ENCODE measurements at regions not wholly inside any gene's neighbourhood (a gene's known extent, or its start where the extent isn't known, plus 50 kb on each side); places are given as distances from the start of the nearest gene placed in this dataset.

GRCh38 chr1:181142096-181142958 is 53.8 kb downstream of the IER5 start:
- peak; percentile 99 for TF ChIP-seq CTCF (IDR thresholded peaks at IDR 0.05)

DNA sequence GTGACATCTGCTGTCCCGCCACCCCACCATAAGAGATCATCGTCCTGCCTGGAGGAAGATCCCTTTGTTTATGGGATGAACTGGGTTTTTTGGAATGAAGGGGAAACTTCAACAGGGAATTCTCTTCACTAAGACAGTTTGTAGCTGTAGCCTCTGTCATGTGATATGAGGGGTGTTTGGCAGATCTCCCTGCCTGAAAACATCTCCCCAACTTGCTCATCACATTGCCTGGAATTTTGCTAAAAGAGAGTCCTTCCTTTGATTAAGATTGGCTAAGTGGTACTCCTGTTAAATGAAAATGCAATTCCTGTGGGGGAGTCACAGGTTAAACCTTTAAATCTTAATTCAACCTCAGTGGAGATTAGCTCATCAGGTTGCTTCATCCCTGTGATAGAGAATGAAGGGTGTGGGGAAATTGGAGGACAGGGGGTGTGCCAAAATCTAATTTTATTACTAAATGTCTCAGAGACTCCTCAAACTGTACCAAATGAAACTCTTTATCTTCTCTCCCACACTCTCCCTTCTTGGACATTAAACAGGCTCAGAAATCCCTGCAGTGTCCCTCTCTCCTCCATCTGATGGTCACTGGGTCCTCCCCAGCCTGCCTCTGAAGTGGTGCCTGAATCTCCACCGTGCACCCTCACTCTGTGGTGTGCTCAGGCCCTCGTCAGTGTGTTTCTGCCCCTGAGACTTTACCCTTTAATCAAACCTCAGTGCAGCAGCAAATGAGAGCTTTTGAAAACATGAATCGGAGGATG is 54.8 kb downstream of the IER5 start:
- TF ChIP-seq CTCF (IDR thresholded peaks at IDR 0.05): no peak

DNA sequence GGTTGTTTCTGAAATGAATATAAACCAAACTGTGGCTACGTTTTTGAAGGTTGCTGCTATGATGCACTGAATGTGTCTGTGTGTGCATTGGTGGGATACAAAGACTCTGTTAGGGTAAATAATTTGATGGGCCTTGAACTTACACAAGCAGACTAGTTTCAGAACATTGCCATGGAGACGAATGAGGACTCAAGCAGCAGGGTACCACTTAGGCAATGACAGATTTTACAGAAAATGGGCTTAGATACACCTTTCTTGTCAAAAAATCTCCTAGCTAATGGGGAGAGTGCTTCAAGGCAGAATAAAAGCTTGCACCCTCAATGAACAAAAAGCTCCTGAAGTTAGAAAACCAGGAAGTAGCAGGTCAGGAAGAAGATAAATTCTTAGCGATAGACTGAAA is 55.7 kb downstream of the IER5 start:
- no peak for TF ChIP-seq CTCF (IDR thresholded peaks at IDR 0.05)

DNA sequence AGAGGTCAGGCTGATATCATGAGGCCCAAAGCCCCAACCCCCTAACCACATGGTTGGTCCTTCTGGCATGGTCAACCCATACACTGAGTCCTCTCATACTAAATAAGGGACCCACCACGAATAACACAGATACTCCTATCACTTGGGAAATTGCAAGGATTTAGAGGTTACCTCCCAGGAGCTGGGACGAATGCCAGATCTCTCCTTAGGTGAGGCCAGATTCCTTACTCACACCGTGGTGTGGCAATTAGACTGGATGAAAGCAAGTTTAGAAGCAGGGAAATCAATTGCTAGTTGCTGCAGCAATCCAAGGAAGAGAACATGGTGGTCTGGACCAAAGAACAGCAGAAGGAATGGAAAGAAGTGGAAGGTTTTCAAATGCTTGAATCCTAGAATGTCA is 60.1 kb downstream of the IER5 start:
- no peak for TF ChIP-seq CTCF (IDR thresholded peaks at IDR 0.05)

- TF ChIP-seq CTCF (IDR thresholded peaks at IDR 0.05): no peak
Observed at GRCh38 chr1:181149326-181150125, 61.0 kb downstream of the IER5 start.

- TF ChIP-seq CTCF (IDR thresholded peaks at IDR 0.05): no peak
Observed at GRCh38 chr1:181150273-181150672, 61.8 kb downstream of the IER5 start.

GRCh38 chr1:181150842-181151241 is 62.3 kb downstream of the IER5 start:
- TF ChIP-seq CTCF (IDR thresholded peaks at IDR 0.05): no peak
